NCI-H526 treated with DMSO at 0.1 percent for 48 hours (cell line): ENCODE measurements at regions not wholly inside any gene's neighbourhood (a gene's known extent, or its start where the extent isn't known, plus 50 kb on each side); places are given as distances from the start of the nearest gene placed in this dataset.
"Not testable (repeated sequence)": the region's sequence is repeated elsewhere in the genome, so short reads cannot be mapped to it uniquely, and the experiment has no call there.

ENCODE experiments used
- DNase-seq: peaks from one replicate; lab custom pipeline; 2025; lab: John Stamatoyannopoulos, UW

GRCh38 chr3:30439451-30440053, 166.8 kb upstream of the TGFBR2 start:
- DNase-seq, result no peak

- DNase-seq, result no peak
These were observed 166.2 kb upstream of the TGFBR2 start for GRCh38 chr3:30440147-30440604.

DNA sequence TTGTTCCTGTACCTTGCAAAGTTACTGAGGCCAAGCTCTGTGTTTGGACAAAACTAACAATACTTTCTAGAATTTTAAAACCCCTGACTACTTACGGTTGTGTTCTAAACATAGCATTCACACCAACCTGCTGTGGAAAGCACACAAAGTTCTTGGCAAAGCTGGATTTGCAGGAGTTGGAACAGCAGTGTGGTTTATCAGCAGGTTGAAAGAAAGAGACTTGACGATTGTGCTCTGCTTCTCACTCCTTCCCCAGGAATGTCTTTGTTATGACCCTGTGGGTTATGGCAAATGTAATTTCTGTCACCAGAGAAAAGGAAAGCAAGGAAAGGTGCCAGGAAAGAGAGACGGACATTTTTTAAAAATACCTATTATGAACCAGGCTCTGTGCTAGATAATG, 165.5 kb upstream of the TGFBR2 start:
- no peak for DNase-seq

- DNase-seq, result no peak
These were observed 162.4 kb upstream of the TGFBR2 start for GRCh38 chr3:30443756-30444673.

- no peak for DNase-seq
These were observed 157.7 kb upstream of the TGFBR2 start for GRCh38 chr3:30448450-30449289.

DNA sequence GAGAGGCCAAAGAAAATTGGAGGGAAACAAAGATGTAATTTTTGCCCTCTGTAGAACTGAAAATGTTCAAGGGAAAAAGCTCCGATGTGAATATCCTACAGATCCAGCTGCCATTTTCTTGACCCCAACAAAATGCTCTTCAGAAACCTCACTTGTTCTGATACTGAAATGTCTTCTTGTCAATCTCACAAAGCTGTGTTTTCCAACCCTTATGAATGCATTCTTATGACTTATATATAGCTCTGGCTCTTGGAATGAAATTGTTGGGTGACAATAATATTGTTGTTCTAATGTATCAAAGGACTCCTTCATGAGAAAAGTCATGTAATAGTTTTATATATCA, 157.1 kb upstream of the TGFBR2 start:
- no peak for DNase-seq

- DNase-seq, result no peak
These were observed 154.0 kb upstream of the TGFBR2 start for GRCh38 chr3:30452446-30452845.

GRCh38 chr3:30453360-30454039, 152.9 kb upstream of the TGFBR2 start:
- DNase-seq, result no peak

- DNase-seq, result no peak
These were observed 151.8 kb upstream of the TGFBR2 start for GRCh38 chr3:30454636-30455035.

DNA sequence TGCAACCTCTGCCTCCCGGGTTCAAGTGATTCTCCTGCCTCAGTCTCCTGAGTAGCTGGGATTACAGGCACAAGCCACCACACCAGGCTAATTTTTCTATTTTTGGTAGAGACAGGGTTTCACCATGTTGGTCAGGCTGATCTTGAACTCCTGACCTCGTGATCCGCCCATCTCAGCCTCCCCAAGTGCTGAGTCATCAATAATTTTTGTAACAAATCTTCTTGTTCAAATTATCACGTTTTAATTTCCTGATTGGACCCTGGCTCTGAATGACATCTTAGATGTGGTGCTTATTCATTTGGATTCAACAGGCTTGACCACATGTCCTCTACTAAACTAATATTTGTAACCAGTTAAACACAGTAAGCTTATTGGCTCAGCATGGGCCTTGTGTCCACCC, 151.3 kb upstream of the TGFBR2 start:
- DNase-seq, result not testable (repeated sequence)

DNA sequence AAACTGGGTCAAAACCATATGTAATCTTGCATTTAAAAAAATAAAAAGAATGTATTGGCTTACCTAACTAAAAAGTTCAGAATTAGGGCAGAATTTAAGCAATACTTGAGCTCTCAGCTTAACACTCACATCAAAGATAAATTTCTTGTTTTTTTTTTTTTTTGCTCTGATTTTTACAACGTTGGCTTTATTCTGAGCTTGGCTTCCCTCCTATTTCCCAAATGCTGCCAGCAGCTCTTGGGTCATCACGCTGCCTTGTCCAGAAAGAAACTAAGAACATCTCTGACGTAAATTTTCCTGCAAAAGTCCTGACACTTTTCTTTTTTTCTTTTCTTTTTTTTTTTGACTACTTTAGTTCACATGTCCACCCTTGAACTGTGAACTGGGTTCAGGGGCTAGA, 150.6 kb upstream of the TGFBR2 start:
- no peak for DNase-seq

GRCh38 chr3:30456264-30456663, 150.1 kb upstream of the TGFBR2 start:
- DNase-seq, result no peak

GRCh38 chr3:30457081-30457480, 149.3 kb upstream of the TGFBR2 start:
- DNase-seq, result no peak

- no peak for DNase-seq
These were observed 148.7 kb upstream of the TGFBR2 start for GRCh38 chr3:30457726-30458125.

- DNase-seq, result no peak
These were observed 147.8 kb upstream of the TGFBR2 start for GRCh38 chr3:30458376-30459171.

DNA sequence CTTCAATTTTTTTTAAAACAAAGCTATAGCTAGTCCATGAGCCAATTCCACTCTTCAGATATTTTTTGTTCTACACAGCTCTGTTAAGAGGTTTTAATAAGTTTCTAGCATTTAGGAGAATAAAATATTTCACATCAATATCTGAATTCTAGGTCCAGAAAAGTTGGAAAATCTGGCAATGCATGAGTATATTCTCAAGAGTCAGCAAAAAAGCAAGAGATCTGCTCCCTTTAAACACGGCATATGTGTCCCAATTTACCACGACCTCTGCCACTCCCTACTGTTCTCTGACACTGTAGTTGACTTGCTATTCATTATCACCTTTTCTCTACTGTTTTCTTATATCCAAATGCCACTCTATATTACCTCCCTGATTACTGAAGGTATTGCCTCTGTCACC, 145.1 kb upstream of the TGFBR2 start:
- no peak for DNase-seq

GRCh38 chr3:30462721-30463470, 143.5 kb upstream of the TGFBR2 start:
- no peak for DNase-seq

GRCh38 chr3:30464381-30464780, 142.0 kb upstream of the TGFBR2 start:
- DNase-seq, result no peak

- DNase-seq, result no peak
These were observed 140.9 kb upstream of the TGFBR2 start for GRCh38 chr3:30465454-30465853.

GRCh38 chr3:30467596-30468238, 138.7 kb upstream of the TGFBR2 start:
- DNase-seq, result no peak
